GM19468 (cell line): ENCODE measurements at regions not wholly inside any gene's neighbourhood (a gene's known extent, or its start where the extent isn't known, plus 50 kb on each side); places are given as distances from the start of the nearest gene placed in this dataset.
"Not testable (repeated sequence)": the region's sequence is repeated elsewhere in the genome, so short reads cannot be mapped to it uniquely, and the experiment has no call there.

Experiments
- ATAC-seq: cut with Tn5 transposase; IDR thresholded peaks from one replicate; pipeline ENCODE4 v1.9.1; 2021; ENCODE audit warnings: mild to moderate bottlenecking, moderate library complexity, moderate number of reproducible peaks; ENCODE audit not compliant: unreplicated experiment; ENCODE audit errors: extremely low read depth

DNA sequence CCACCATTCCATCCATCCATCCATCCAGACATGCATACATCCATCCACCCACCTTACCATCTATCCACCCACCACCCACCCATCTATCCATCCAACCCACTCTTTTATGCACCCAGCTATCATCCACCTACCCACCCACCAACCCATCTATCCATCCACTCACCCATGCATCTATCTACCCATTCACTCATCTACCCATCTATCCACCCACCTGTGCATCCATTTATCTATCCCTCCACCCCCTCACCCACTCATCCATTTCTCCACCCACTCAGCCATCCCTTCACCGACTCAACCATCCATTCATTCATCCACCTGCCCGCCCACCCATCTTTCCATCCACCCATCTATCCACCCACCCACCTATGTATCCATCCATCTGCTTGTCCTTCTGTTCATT lies 186.4 kb upstream of the OSBPL11 start:
- ATAC-seq, result not testable (repeated sequence)

DNA sequence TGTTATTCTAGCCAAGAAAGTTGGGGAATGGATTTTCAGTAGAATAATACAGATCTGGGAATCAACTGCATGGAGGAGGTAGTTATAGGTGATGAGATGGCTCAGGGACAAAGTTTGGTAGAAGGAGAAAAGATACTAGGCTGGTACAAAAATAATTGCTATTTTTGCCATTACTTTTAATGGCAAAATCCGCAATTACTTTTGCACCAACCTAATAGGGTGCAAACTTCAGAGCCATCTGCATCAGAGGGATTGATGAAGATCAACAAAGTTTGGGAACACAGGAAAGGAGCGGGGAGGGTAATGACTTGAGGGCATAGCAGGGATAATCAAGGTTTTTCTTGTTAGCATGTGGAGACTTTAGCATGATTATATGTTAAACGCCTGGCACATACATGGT lies 178.7 kb upstream of the ROPN1B start:
- not testable (repeated sequence) for ATAC-seq

DNA sequence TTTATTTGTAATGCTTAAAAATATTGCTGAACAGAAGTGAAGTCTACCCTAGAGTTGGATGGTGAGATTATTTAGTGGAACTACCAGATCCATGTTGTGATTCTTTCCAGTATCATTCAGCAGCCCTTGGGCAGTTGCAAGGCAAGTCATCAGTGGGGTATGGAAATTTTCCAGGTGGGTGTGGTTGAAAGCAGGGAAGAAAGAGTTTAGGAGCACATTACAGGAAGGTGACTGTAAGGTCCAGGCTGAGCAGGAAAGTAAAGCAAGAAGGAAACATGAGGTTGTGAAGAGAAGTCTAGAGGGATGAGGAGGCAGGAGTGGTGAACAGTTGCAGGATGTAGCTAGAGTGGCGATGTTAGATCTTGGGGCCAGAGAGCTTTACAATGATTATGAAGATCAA lies 178.0 kb upstream of the ROPN1B start:
- not testable (repeated sequence) for ATAC-seq

DNA sequence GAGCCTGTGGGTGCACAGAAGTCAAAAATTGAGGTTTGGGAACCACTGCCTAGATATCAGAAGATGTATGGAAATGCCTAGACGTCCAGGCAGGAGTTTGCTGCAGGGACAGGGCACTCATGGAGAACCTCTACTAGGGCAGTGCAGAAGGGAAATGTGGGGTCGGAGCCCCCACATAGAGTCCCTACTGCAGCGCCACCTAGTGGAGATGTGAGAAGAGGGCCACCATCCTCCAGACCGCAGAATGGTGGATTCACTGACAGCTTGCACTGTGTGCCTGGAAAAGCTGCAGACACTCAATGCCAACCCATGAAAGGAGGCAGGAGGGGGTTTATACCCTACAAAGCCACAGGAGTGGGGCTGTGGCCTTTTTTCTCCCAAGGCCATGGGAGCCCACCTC lies 159.0 kb upstream of the ROPN1B start:
- ATAC-seq, result not testable (repeated sequence)

DNA sequence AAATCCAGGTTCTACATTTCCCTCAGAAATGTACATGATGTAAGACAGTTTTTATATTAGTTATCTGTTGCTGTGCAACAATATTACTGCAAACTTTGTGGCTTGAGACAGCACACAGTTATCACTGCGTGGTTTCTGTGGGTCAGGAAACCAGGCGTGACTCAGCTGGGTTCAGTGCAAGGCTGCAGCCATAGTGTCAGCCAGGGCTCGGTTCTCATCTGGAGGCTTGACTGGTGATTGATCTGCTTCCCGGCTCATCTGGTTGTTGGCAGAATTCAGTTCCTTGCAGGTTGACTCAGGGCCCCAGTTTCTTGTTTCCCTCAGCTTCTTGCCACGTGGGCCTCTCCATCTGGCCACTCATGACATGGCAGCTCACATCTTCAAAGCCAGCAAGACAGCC lies 146.8 kb upstream of the ROPN1B start:
- not testable (repeated sequence) for ATAC-seq

DNA sequence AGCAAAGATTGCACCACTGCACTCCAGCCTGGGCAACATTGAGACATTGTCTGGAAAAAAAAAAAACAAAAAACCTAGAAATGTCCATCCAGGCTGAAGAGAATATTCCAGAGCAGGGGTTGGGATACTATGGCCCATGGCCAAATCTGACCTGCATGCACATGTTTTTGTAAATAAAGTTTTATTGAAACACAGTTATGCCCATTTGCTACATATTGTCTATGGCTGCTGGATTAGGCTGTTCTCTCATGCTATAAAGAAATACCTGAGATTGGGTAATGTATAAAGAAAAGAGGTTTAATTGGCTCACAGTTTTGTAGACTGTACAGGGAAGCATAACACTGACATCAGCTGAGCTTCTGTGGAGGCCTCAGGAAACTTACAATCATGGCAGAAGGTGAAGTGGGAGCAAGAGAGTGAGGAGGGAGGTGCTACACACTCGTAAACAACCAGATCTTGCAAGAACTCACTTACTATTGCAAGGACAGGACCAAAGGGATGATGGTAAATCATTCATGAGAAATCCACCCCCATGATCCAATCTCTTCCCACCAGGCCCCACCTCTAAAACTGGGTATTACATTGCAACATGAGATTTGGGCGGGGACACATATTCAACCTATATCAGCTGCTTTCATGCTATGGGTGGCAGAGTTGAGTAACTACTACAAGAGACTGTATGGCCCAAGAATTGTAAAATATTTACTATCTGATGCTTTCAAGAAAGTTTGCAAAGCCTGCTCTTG lies 137.8 kb upstream of the ROPN1B start:
- ATAC-seq, result not testable (repeated sequence)

DNA sequence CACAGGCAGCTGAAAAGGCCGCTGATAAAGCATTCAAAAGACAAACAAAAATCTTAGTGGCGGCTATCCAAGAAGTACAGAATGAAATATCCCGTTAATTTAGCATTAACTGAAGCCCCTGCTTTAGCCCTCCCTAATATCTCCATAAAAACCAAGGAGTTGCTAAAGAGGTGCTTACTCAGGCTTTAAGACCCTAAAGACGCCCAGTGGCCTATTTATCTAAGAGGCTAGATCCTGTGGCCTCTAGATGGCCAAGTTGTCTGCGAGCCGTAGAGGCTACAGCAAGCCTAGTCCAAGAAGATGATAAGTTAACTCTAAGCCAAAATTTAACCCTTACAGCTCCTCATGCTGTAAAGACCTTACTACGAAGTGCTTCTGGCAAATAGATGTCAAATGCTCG lies 133.4 kb upstream of the ROPN1B start:
- ATAC-seq, result not testable (repeated sequence)

DNA sequence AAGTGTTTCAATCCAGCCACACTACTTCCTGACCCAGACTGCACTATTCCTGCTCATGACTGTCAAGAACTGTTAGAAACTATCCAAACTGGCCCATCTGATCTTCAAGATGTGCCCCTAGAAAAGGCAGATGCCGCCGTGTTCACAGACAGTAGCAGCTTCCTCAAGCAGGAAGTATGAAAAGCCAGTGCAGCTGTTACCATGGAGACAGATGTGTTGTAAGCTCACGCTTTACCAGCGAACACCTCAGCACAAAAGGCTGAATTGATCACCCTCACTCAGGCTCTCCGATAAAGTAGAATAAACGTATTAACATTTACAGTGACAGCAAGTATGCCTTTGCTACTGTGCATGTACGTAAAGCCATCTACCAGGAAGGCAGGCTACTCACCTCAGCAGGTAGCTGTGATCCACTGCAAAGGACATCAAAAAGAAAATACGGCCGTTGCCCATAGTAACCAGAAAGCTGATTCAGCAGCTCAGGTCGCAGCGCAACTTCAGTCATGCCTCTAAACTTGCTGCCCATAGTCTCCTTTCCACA lies 132.9 kb upstream of the ROPN1B start:
- not testable (repeated sequence) for ATAC-seq

DNA sequence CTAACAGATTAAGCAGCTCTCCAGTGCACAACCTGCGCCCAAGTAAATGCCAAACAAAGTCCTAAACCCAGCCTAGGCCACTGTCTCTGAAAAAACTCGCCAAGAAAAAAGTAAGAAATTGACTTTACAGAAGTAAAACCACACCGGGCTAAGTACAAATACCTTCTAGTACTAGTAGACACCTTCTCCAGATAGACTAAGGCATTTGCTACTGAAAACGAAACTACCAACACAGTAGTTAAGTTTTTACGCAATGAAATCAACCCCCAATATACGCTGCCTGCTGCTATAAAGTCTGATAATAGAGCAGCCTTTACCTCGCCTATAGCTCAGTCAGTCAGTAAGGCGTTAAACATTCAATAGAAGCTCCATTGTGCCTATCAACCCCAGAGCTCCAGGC lies 132.2 kb upstream of the ROPN1B start:
- not testable (repeated sequence) for ATAC-seq

DNA sequence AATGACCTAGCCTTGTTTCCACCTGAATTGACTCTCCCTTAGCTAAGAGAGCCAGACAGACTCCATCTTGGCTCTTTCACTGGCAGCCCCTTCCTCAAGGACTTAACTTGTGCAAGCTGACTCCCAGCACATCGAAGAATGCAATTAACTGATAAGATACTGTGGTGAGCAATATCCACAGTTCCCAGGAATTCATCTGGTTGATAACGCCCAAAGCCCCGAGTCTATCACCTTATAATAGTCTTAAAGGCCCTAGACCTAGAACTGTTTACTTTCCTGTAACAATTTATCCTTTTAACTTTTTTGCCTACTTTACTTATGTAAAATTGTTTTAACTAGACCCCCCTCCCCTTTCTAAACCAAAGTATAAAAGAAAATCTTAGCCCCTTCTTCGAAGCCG lies 130.1 kb upstream of the ROPN1B start:
- ATAC-seq, result not testable (repeated sequence)

DNA sequence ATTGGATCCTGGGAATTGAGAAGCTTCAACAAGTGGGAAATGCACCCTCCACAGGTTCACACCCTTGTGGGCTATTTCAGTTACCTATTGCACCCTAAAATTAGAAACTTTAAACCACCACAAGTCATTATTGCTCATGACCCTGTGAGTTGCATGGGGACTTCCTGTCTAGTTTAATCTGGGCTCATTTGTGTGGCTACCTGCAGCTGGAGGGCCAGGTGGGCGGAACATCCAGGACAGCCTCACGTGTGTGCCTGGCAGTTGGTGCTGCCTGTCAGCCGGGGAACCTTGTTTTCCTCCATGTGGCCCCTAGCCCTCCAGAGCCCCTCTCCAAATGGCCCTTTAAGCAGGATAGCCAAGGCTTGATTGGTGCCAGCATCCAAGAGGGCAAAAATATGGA lies 128.5 kb upstream of the ROPN1B start:
- not testable (repeated sequence) for ATAC-seq

DNA sequence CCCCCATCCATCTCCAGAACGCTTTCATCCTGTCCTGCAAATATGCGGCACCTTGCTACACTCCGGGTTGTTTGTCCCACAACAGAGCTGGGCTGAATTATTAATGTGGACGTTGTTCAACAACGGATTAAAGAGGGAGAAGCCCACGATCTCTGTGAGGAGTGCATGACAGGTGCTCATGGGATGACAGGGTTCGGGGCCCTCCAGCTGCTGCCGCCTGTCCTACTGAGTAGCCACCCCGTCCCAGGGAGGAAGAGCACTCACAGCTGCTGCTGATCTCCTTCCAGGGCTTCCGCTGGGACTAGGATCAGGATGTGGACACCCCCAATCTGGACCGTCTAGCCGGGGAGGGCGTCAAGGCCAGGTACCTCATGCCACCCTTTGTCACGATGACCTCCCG lies 121.0 kb upstream of the ROPN1B start:
- not testable (repeated sequence) for ATAC-seq

DNA sequence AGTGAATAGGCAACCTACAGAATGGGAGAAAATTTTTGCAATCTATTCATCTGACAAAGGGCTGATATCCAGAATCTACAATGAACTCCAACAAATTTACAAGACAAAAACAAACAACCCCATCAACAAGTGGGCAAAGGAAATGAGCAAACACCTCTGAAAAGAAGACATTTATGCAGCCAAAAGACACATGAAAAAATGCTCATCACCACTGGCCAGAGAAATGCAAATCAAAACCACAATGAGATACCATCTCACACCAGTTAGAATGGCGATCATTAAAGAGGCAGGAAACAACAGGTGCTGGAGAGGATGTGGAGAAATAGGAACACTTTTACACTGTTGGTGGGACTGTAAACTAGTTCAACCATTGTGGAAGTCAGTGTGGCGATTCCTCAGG lies 114.0 kb upstream of the ROPN1B start:
- not testable (repeated sequence) for ATAC-seq

DNA sequence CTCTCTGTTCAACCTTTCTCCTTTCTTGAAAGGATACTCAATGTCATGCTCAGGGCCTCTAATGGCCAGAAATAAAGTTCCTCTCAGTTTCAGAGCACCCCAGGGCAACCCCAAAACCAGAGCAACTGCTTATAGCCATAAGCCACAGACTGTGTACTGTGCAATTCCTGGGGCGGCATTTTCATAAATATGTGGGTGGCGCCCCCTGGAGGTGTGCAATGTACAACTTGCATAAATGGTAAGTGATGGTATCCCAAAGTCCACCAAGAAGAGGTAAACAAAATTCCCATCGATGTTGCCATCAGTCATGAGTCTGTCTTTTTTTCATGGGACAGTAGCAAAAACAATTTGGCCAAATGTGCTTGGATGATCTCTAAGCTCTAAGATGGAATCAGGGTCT lies 108.4 kb upstream of the ROPN1B start:
- not testable (repeated sequence) for ATAC-seq

DNA sequence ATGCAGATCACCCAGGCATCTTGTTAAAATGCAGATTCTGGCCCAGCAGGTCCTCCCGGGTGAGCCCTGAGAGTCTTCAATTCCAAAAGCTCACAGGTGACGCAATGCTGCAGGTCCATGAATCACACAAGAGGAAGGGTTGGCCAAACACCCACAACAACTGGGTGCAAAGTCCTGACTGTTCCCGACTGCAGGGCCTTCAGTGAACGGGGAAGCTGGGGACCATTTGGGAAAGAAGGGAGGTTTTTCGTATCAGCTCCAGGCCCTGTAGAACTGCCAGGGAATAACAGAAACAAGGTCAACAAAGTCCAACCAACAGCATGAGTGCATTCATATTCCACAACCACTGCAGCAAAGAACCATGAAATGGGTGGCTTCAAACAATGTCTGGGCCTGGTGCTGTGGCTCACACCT lies 106.1 kb upstream of the ROPN1B start:
- not testable (repeated sequence) for ATAC-seq

DNA sequence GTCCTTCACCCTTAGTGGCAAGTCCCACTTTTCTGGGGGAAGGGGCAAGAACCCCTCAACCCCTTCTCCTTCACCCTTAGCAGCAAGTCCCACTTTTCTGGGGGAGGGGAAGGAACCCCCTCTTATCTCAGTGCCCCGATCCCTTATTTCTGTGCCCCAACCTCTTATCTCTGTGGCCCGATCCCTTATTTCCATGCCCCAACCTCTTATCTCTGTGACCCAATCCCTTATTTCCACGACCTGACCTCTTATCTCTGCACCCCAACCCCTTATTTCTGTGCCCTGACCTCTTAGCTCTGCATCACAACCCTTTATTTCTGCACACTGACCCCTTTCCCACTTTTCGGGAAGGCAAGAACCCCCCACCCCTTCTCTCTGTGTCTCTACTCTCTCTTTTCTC lies 104.4 kb upstream of the ROPN1B start:
- not testable (repeated sequence) for ATAC-seq

DNA sequence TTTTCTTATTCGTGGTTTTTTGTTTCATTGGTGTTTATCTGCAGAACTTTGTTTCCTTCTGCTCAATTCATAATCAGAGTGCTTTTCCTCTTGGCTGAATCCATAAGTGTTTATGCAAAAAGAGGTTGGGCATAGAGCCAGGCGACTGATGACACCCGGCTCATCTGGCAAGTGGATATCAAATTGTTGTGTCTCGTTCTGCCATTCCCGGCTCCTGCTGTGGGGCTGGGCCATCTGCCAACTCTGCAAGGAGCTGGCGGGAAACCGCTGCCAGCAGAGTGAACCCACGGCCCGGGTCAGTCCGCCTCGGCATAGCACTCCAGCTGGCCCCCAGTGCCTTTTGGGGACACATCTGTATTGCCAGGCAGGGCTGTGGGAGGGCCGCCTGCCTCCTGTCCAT lies 83.0 kb upstream of the ROPN1B start:
- ATAC-seq, result not testable (repeated sequence)

DNA sequence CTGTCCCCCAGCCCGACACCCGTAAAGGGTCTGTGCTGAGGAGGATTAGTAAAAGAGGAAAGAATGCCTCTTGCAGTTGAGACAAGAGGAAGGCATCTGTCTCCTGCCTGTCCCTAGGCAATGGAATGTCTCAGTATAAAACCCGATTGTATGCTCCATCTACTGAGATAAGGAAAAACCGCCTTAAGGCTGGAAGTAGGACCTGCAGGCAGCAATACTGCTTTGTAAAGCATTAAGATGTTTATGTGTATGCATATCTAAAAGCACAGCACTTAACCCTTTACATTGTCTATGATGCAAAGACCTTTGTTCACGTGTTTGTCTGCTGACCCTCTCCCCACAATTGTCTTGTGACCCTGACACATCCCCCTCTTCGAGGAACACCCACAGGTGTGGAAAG lies 69.8 kb upstream of the ROPN1B start:
- not testable (repeated sequence) for ATAC-seq

DNA sequence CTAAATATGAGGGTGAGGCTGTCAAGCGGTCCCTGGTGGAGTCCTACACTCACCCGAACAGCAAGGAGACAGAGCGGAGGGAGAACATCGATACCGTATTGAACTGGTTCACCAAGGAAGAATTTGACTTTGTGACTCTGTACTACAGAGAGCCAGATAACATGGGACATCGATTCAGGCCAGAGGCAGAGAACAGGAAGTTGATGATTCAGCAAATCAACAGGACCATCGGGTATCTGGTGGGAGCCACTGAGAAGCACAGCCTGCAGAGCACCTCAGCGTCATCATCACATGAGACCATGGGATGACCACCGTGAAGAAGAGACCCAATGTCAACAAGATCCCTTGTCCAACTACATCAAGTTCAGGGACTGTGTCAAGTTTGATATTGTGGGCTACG lies 67.5 kb upstream of the ROPN1B start:
- not testable (repeated sequence) for ATAC-seq

DNA sequence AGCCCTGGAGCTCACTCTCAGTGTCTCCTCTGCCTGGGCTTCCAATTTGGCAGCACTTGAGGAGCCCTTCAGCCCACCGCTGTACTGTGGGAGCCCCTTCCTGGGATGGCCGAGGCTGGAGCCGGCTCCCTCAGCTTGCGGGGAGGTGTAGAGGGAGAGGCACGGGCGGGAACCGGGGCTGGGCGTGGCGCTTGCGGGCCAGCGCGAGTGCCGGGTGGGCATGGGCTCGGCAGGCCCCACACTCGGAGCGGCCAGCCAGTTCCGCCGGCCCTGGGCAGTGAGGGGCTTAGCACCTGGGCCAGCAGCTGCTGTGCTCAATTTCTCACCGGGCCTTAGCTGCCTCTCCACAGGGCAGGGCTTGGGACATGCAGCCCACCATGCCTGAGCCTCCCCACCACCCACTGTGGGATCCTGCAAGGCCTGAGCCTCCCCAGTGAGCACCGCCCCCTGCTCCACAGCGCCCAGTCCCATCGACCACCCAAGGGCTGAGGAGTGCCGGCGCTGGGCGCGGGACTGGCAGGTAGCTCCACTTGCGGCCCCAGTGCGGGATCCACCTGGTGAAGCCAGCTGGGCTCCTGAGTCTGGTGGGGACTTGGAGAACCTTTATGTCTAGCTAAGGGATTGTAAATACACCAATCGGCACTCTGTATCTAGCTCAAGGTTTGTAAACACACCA lies 65.1 kb upstream of the ROPN1B start:
- ATAC-seq, result not testable (repeated sequence)

DNA sequence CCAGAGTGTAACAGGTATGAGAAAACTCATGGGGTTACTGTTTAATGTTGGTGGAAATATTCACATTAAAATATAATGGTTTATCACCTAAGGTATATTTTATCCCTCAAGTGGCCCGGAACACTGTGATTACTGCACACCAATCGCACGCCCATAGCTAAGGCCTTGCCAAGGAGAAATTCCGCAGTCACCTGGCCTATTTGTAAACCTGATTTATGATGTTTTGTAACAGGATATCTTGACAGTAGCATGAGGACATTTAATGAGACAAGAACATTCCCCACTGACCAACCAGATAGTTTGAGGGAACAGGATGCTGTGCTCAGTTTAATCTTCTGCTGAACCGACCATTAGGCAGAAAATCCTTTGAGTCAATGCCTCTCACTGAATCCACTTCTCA lies 61.7 kb upstream of the ROPN1B start:
- not testable (repeated sequence) for ATAC-seq
